ENCODE measurements at regions not wholly inside any gene's neighbourhood (a gene's known extent, or its start where the extent isn't known, plus 50 kb on each side); places are given as distances from the start of the nearest gene placed in this dataset.
"Not testable (repeated sequence)": the region's sequence is repeated elsewhere in the genome, so short reads cannot be mapped to it uniquely, and the experiment has no call there.

DNA sequence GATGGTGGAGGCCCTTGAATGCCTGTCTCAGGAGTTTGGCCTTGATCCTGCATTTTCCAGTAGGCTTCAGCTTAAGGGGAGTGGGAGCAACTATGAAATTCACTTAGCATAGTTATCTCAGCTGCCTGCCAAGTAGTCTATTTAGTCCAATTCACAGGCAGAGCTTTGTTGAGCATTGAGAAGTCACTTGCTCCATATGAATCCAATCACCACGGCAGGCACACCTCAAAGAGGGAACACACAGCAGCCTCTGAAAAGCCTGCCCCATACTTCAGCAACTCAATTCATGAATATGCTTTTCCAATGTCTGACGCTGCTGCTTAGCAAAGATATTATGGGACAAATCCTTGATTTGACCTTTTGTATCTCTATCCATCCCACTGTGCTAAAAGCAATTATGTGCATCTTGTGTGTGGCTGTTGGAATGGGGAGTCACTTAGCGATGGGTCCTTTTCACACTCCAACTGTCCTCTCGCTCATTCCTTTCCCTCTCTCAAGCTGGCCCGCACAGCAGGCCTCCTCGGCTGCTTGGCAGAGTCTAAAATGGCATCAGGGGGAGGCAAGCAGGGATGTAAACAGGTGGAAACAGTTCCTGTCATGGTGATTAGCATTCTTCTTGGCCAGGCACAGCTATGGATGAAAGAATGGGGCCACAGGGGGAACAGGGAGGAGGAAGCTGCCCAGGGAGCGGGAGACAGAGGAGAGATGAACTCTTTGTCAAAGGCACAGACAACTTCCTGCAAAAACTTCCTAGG, 56.0 kb upstream of the LRPPRC start:
- DNase-seq, result no peak

GRCh38 chr2:44052584-44052983, 56.8 kb upstream of the LRPPRC start:
- DNase-seq, result no peak

DNA sequence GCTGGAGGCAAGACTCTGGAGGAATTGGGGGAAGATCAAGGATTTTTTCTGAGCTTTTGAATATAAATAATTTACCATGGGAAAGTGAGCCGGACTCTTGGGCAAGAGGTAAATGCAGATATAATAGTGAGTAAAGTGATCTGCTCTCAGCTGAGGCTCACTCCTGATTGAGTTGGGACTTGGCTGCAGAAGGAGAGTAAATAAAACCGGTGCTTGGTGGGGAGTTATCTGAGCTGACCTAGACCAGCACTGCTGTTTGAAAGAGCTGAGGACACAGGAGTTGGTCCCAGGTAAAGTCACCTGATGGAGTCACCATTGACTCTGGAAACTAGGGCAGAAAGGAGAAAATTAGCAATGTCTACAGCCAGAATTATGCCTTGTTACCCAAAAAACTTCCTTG, 57.3 kb upstream of the LRPPRC start:
- DNase-seq, result no peak

DNA sequence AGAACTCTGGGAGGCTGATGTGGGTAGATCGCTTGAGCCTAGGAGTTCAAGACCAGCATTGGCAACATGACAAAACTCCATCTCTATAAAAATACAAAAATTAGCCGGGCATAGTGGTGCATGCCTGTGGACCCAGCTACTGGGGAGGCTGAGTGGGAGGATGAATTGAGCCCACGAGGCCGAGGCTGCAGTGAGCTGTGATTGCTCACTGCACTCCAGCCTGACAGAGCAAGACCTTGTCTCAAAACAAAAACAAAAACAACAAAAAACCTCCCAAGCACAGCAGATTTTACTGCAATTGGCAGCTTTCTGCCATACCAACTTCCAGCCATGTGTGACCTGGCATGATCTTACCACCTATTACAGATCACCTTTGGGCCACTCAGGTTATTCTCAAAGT, 57.7 kb upstream of the LRPPRC start:
- DNase-seq, result no peak

GRCh38 chr2:44055229-44055628, 59.4 kb upstream of the LRPPRC start:
- no peak for DNase-seq

DNA sequence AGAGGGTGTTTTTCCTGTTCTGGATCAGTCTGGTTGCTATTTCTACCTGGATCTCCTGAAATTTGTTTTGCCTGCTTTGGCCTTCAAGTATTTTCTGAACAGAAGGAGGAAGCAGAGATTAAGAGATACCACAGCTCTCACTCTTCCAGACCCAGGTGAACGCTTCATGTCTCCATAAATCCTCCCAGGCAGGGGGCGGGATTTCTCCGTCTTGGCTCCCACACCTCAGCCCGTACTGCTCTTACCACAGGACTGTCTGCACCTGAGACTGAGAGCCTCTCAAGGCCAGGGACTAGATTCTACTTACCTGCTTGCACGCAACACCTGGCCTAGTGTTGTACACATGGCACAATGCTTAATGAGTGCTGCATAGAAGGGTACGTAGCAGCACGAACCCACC, 59.9 kb upstream of the LRPPRC start:
- DNase-seq, result no peak

DNA sequence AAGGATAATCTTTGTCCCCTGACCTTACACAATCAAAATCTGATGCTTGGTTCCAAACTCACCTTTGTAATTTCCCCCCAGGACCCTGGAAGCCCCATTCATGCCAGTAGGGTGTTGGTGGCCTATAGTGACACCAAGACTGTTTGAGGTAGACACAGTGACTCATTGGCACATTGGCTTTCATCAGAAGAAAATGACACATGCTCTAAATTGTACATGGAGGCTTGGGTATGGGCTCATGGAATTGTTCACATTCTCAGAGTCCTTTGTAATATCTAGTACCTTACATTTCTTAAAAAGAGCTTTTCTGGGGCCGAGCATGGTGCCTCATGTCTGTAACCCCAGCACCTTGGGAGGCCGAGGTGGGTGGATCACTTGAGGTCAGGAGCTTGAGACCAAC, 61.2 kb upstream of the LRPPRC start:
- DNase-seq, result no peak

GRCh38 chr2:44060286-44060685, 64.5 kb upstream of the LRPPRC start:
- not testable (repeated sequence) for DNase-seq

DNA sequence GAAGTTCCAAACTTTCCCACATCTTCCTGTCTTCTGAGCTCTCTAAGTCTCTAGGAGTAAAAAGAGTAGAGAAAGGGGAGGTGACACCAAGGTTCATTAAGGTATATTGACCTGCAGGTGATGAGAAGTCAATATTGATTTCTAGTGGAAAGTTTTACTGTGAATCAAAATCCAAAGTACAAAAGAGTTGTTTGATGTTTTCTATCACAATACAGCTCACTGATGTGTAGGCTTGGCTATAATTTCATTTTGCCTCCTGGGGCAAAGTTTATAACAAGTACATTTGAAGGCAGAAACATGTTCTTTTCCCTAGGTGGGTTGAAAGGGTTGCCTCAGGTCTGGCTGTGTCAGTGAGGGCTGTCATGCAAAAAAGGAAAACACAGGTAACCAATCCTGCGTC, 65.2 kb upstream of the LRPPRC start:
- DNase-seq, result no peak

DNA sequence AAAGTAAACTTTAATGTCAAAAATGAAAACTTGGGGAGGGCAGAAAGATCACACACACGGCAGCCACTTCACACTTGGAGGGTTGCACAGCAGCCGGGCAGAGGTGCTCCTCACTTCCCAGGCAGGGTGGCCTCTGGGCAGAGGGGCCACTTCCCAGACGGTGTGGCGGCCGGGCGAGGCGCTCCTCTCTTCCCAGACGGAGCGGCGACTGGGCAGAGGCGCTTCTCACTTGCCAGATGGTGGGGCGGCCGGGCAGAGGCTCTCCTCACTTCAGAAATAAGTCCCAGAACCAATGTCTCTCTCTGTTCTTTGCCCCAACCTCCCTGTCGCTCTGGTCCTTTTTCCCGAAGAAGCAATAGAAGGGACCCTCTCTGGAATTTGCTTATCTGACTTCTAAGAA, 65.7 kb upstream of the LRPPRC start:
- no peak for DNase-seq

DNA sequence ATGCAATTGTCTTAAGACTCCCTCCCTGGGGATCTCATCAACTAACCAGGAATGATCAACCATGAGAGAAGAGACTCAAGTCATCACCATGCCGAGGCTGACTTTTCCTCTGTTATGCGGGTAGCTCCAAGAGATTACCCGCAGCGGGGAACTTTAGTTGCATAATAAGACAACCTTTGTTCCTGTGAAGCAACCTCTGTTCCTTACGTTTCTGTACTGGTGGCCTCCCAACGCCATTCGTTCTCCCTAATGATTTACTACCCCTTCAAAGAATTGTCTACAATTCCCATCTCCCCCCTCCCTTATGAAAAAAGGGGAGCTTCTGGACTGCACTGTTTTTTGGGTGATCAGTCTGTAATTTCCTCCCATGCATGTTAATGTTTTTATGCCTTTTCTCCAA, 66.1 kb upstream of the LRPPRC start:
- DNase-seq, result no peak

- DNase-seq, result no peak
Measured at GRCh38 chr2:44063033-44063432, 67.2 kb upstream of the LRPPRC start.

DNA sequence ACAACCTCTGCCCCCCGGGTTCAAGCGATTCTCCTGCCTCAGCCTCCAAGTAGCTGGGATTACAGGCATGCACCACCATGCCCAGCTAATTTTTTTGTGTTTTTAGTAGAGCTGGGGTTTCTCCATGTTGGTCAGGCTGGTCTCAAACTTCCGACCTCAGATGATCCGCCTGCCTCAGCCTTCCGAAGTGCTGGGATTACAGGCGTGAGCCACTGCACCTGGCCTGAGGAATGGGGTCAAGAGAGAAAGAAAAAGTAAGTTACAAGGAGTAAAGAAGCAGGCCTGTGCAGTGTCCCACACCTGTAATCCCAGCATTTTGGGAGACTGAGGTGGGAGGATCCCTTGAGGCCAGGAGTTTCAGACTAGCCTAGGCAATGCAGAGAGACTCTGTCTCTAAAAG, 68.5 kb upstream of the LRPPRC start:
- not testable (repeated sequence) for DNase-seq

- DNase-seq, result not testable (repeated sequence)
Measured at GRCh38 chr2:44067012-44067790, 71.4 kb upstream of the LRPPRC start.

- not testable (repeated sequence) for DNase-seq
Measured at GRCh38 chr2:44067791-44068181, 72.0 kb upstream of the LRPPRC start.

DNA sequence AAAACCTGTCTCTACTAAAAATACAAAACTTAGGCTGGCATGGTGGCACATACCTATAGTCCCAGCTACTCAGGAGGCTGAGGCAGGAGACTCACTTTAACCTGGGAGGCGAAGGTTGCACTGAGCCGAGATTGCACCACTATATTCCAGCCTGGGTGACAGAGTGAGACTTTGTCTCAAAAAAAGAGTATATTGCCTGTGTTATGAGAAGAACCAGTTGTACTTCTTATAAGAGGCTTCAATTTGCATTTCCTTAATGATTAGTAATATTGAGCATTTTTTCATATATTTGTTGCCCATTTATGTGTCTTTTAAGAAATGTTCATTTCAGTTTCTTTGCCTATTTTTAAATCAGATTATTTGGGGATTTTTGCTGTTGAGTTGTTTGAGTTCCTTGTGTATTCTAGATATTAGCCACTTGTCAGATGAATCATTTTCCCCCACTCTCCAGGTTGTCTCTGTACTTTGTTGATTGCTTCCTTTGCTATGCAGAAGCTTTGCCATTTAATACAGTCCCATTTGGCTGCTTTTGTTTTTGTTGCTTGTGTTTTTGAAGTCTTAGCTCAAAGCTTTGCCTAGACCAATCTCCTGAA, 75.8 kb upstream of the LRPPRC start:
- no peak for DNase-seq

DNA sequence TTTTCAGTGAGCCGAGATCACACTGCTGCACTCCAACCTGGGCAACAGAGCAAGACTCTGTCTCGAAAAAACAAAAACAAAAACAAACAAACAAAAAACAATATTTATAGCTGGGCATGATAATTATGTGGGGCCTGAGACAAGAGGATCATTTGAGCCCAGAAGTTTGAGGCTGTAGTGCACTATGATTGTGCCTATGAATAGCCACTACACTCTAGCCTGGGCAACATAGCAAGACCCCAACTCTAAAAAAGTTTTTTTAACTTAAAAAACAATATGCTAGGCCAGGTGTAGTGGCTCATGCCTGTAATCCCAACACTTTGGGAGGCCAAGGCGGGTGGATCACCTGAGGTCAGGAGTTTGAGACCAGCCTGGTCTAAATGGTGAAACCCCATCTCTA, 77.9 kb upstream of the LRPPRC start:
- DNase-seq, result not testable (repeated sequence)

DNA sequence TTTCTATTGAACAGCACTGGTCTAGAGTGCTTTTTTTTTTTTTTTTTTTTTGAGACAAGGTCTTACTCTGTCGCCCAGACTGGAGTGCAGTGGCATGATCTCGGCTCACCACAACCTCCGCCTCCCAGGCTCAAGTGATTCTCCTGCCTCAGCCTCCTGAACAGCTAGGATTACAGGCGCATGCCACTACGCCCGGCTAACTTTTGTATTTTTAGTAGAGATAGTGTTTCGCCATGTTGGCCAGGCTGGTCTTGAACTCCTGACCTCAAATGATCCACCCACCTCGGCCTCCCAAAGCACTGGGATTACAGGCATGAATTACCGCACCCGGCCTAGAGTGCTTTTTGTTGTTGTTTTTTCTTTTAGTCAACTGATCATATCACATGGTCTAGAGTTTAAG, 79.0 kb upstream of the LRPPRC start:
- not testable (repeated sequence) for DNase-seq

- no peak for DNase-seq
Measured at GRCh38 chr2:44075541-44075940, 79.8 kb upstream of the LRPPRC start.

GRCh38 chr2:44077942-44078511, 82.2 kb upstream of the LRPPRC start:
- no peak for DNase-seq

GRCh38 chr2:44079686-44080085, 83.9 kb upstream of the LRPPRC start:
- no peak for DNase-seq

- no peak for DNase-seq
Measured at GRCh38 chr2:44083054-44083453, 85.6 kb upstream of the PPM1B start.

DNA sequence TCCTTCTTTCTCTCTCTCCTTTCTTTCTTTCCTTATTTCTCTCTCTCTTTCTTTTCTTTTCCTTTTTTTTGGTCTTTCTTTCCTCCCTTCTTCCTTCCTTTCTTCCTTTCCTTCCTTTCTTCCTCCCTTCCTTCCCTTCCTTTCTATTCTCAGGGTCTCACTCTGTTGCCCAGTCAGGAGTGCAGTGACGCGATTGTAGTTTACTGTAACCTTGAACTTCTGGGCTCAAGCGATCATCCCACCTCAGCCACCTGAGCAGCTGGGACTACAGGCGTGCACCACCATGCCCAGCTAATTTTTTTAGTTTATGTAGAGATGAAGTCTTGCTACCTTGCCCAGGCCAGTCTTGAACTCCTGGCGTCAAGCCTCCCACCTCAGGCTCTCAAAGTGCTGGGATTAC, 83.8 kb upstream of the PPM1B start:
- no peak for DNase-seq

- no peak for DNase-seq
Measured at GRCh38 chr2:44086629-44087028, 82.0 kb upstream of the PPM1B start.
